ENCODE measurements at regions not wholly inside any gene's neighbourhood (a gene's known extent, or its start where the extent isn't known, plus 50 kb on each side); places are given as distances from the start of the nearest gene placed in this dataset.

DNA sequence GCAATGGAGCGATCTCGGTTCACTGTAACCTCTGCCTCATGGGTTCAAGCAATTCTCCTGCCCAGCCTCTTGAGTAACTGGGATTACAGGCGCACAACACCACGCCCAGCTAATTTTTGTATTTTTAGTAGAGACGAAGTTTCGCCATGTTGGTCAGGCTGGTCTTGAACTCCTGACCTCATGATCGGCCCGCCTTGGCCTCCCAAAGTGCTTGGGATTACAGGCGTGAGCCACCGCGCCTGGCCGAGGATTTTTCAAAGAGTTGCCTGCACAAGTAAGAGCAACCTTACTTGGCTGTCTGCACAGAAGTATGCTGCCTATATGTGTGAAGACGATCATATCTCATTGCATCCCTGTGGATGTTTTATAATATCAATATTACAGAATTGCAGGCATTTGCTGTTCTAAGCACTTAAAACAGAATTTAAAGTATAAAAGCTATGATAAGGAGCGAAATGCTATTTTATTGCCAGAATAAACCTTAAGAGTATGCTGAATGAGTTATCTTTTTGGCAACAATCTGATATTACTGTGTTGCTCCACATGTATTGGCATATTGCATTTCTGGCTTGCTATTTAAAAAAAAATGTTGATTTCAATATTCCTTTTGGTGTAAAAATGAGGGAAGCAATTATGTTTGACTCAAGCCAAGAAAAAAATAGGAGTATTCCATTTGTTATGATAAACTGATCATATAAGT, 379.4 kb upstream of the SEMA3D start:
- TF ChIP-seq, protein P1, sequence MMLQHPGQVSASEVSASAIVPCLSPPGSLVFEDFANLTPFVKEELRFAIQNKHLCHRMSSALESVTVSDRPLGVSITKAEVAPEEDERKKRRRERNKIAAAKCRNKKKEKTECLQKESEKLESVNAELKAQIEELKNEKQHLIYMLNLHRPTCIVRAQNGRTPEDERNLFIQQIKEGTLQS (IDR thresholded peaks at IDR 0.05), result no peak
- TF ChIP-seq, protein P2, sequence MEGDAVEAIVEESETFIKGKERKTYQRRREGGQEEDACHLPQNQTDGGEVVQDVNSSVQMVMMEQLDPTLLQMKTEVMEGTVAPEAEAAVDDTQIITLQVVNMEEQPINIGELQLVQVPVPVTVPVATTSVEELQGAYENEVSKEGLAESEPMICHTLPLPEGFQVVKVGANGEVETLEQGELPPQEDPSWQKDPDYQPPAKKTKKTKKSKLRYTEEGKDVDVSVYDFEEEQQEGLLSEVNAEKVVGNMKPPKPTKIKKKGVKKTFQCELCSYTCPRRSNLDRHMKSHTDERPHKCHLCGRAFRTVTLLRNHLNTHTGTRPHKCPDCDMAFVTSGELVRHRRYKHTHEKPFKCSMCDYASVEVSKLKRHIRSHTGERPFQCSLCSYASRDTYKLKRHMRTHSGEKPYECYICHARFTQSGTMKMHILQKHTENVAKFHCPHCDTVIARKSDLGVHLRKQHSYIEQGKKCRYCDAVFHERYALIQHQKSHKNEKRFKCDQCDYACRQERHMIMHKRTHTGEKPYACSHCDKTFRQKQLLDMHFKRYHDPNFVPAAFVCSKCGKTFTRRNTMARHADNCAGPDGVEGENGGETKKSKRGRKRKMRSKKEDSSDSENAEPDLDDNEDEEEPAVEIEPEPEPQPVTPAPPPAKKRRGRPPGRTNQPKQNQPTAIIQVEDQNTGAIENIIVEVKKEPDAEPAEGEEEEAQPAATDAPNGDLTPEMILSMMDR (IDR thresholded peaks at IDR 0.05; ENCODE audit: low read depth, low read length, missing input control), result no peak
- TF ChIP-seq EGR1 (IDR thresholded peaks at IDR 0.05; ENCODE audit: low read depth in 2 of 2) (no peak), RAD21 (IDR thresholded peaks at IDR 0.05) (no peak), TAF1 (conservative IDR thresholded peaks at IDR 0.05) (no peak), FOXA1 (IDR thresholded peaks at IDR 0.05) (no peak), RXRA (IDR thresholded peaks at IDR 0.05) (no peak), YY1 (IDR thresholded peaks at IDR 0.05) (no peak)
- TF ChIP-seq, protein P3, sequence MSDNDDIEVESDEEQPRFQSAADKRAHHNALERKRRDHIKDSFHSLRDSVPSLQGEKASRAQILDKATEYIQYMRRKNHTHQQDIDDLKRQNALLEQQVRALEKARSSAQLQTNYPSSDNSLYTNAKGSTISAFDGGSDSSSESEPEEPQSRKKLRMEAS (IDR thresholded peaks at IDR 0.05), result no peak

Data from liver (tissue), 3 donors.